Fibroblast of gingiva (primary cell): ENCODE measurements at regions not wholly inside any gene's neighbourhood (a gene's known extent, or its start where the extent isn't known, plus 50 kb on each side); places are given as distances from the start of the nearest gene placed in this dataset.
"Not testable (repeated sequence)": the region's sequence is repeated elsewhere in the genome, so short reads cannot be mapped to it uniquely, and the experiment has no call there.

ENCODE experiments used
- DNase-seq: peaks from one replicate; pipeline ENCODE4 v3.0.0-alpha.2; 2011; ENCODE audit warnings: low read depth

- DNase-seq: peak; percentile 2
Measured at GRCh38 chr19:37303591-37304171, 67.2 kb upstream of the ZNF527 start.

GRCh38 chr19:37304190-37304883 is 66.6 kb upstream of the ZNF527 start:
- DNase-seq: peak; percentile 16

DNA sequence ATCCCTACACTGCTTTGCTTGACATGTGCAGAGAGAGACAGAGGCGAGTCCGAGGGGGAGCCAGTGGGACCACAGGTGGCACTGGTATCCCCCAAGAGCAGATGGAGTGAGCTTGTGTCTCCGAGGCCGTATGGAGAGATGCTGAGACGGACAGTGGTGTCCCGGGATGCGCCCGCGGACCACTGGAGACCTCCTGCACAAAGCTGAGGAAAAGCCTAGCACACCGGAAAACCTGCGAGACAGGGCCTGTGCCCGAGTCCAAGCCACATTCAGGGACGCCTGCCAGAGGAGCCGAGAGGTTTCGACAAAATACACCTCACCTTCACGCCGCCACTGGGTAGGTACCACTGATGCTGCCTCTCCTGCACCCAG is 66.0 kb upstream of the ZNF527 start:
- no peak for DNase-seq

DNA sequence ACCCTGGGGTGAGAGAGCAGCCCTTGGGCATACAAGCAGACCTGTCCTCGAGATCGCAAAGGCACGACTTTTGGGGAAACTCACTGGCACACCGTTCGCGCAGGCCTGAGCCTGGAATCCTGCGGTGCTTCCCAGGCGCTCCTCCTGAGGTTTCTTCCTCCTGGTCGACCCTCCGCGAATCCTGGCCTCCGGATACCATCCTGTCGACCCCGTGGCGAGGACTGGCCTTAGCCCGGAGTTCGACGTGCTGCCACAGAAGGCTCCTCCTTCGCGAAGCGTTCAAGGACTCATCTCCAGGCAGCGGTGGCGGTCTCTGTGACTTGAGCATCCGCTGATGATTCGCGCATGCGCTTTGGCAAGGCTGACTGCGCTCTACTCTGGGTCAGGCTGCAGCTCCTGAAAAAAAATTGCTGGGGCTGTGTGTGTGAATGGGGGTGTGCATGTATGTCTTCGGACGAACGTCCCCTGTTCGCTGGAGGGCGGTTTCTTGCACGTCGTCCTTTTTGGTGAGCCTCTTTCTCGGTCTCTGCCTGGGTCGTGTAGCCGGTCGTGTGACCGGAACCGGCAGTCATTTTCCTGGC is 64.4 kb upstream of the ZNF527 start:
- no peak for DNase-seq

DNA sequence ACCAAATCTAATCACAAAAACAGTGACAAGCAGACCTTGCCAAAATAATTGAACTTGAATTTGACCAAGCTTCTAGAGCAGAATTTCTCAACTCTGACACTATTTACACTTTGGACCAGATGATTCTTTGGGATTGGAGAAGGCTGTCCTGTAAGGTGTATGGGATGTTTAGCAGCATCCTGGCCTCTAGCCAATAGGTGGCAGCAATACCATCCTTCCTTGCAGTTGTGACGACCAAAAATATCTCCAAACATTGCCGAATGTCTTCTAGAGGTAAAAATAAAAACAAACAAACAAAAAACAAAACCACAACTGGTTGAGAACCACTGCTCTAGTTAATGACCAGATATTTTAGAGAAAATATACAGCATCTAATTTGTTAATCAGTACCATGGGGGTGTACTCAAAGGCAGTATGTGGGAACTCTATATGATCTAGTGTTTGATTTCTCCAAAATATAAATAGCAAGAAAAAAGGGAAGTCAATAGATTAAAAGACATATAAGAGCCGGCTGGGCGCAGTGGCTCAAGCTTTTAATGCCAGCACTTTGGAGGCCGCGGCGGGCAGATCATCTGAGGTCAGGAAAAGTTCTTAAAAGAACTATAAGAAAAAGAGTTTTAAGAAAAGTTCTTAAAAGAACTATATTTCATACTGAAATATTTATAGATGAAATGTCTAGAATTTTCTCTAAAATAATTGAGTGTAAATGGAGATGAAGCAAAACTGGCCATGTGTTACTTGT is 60.9 kb upstream of the ZNF527 start:
- DNase-seq: no peak

DNA sequence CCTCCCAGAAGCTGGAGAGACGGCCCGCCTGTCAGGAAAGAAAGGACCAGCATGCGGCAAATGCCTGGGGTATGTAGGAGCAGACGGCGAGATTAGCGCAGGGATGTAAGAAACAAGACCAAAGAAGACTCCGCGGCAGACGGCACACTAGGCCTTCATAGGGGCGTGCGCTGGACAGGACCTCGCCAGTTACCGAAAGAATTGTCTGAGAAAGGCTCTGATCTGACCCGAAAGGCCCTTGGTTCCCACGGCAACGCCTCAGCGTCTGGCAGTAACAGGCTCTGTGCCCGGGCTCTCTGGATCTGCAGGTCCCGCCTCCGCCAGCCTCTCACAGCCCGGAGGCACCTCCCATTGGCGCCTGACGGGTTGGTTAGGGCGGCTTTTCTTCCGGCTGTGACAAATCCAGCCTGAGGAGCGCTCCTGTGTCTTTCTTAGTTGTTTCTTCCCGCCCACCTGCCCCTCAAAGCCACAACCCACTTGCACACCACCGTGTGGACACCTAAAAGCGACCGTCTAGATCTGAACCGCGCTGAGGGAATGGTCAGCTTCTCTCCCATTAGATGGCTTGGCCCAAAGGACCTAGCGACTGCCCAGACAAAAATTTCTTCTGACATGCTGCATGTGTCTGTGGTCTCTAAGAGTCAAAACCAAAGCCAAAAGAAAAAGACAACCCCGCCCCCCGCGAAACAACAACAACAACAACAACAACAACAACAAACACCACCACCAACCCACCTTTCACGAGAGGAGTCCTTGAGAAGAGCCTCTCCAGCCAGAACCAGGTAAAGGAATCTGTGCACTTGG is 58.2 kb upstream of the ZNF527 start:
- peak; percentile 38 for DNase-seq

GRCh38 chr19:37313335-37313627 is 57.6 kb upstream of the ZNF527 start:
- DNase-seq: no peak

DNA sequence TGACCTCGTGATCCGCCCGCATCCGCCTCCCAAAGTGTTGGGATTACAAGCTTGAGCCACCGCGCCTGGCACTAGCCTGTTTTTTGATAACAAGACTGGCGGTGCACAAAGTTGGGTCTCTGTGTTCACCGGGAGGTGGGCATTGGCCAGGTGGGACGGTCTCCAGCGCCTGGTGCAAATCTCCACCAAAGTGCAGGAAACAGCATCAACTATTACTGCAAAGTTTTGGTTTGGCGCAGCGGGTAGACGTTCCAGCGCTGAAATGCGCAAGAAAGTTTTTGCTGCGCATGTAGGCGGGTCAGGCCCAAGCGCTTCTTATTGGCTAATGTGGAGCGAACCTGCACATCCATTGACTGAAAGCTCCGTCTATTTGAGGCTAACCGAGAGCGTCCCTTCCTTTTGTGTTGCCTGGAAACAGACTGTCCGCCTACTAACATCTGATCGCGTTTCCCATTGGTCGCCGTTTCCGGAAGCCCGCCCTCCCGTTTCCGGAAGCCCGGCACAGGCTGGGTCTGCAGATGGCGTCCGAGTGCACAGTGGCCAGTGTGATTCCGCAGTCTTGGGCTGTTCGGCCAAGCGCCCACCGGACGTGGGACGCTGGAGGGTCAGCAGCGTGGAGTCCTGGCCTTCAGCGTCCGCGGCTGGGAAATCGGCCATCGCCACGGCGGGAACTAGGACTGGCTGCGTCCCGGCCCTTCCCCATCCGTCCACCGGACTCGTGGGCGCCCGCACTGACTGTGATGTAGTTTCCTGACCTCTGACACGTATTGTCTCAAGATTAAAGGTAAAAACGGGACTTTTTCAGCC is 53.3 kb upstream of the ZNF527 start:
- DNase-seq: peak; percentile 99

- not testable (repeated sequence) for DNase-seq
Measured at GRCh38 chr19:37320988-37321387, 49.9 kb upstream of the ZNF527 start.
